ENCODE measurements at regions not wholly inside any gene's neighbourhood (a gene's known extent, or its start where the extent isn't known, plus 50 kb on each side); places are given as distances from the start of the nearest gene placed in this dataset.

GRCh38 chr1:72442262-72442661, 159.9 kb upstream of the NEGR1 start:
- Mint-ChIP-seq H3K36me3 (ENCODE audit: low read depth) (no peaks in the 10 kb centered on the region), H3K9me3 (no peaks in the 10 kb centered on the region), H3K27me3 (ENCODE audit: low read depth) (no peaks in the 10 kb centered on the region), H3K4me3 (no peak overlapping the region), H3K27ac (no peak overlapping the region), H3K4me1 (no peaks in the 10 kb centered on the region)
- TF ChIP-seq, protein P1, sequence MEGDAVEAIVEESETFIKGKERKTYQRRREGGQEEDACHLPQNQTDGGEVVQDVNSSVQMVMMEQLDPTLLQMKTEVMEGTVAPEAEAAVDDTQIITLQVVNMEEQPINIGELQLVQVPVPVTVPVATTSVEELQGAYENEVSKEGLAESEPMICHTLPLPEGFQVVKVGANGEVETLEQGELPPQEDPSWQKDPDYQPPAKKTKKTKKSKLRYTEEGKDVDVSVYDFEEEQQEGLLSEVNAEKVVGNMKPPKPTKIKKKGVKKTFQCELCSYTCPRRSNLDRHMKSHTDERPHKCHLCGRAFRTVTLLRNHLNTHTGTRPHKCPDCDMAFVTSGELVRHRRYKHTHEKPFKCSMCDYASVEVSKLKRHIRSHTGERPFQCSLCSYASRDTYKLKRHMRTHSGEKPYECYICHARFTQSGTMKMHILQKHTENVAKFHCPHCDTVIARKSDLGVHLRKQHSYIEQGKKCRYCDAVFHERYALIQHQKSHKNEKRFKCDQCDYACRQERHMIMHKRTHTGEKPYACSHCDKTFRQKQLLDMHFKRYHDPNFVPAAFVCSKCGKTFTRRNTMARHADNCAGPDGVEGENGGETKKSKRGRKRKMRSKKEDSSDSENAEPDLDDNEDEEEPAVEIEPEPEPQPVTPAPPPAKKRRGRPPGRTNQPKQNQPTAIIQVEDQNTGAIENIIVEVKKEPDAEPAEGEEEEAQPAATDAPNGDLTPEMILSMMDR (IDR thresholded peaks at IDR 0.05; ENCODE audit: unreplicated experiment in 3 of 3), result no peak

DNA sequence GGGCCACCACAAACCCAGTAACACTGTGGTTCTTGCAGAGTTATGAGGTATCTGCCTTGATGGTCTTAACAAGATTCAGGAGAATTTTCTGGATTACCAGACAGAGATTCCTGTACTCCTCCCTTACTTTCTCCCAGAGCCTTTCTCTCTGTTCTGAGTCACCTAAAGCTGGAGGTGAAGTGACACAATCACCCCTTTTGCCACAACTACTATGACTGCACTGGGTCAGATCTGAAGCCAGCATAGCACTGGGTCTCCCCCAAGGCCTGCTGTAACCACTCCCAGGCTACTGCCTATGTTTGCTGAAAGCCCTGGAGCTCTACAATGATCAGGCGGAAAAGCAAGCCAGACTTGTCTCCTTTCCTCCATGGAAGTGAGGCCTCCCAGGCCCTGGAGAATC, 156.7 kb upstream of the NEGR1 start:
- TF ChIP-seq, protein P1 (IDR thresholded peaks at IDR 0.05; ENCODE audit: unreplicated experiment in 3 of 3), result no peak
- Mint-ChIP-seq H3K4me3 (no peak overlapping the region), H3K9me3 (no peaks in the 10 kb centered on the region), H3K4me1 (no peaks in the 10 kb centered on the region), H3K27ac (no peak overlapping the region), H3K36me3 (ENCODE audit: low read depth) (no peaks in the 10 kb centered on the region), H3K27me3 (ENCODE audit: low read depth) (no peaks in the 10 kb centered on the region)

GRCh38 chr1:72438270-72438669, 155.9 kb upstream of the NEGR1 start:
- Mint-ChIP-seq H3K36me3 (ENCODE audit: low read depth) (no peaks in the 10 kb centered on the region), H3K4me3 (no peak overlapping the region), H3K4me1 (no peaks in the 10 kb centered on the region), H3K27me3 (ENCODE audit: low read depth) (no peaks in the 10 kb centered on the region), H3K9me3 (no peaks in the 10 kb centered on the region), H3K27ac (no peak overlapping the region)
- TF ChIP-seq, protein P1 (IDR thresholded peaks at IDR 0.05; ENCODE audit: unreplicated experiment in 3 of 3), result no peak

DNA sequence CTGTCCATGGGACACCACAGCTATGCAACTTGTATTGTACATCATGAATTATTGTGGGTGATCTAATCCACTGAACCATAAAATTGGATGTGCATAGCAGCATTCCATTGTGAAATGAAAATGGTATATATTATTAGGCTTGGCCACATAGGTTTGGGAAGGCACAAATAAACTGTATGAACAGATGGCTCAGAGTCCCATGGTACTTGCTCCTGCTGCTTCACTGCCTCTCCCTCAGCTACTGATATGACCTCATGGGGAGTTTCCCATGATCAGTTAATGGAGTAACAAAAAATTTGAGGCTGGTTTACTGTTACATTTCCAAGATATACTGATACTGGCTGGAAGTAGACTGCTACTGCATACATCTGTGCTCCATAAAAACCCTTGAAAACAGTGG, 152.7 kb upstream of the NEGR1 start:
- no peaks in the 10 kb centered on the region for H3K36me3 Mint-ChIP-seq (ENCODE audit: low read depth)
- H3K4me1 Mint-ChIP-seq, result no peaks in the 10 kb centered on the region
- H3K27me3 Mint-ChIP-seq (ENCODE audit: low read depth), result no peaks in the 10 kb centered on the region
- no peak overlapping the region for H3K4me3 Mint-ChIP-seq
- H3K9me3 Mint-ChIP-seq, result no peaks in the 10 kb centered on the region
- TF ChIP-seq, protein P1 (IDR thresholded peaks at IDR 0.05; ENCODE audit: unreplicated experiment in 3 of 3), result no peak
- no peak overlapping the region for H3K27ac Mint-ChIP-seq

- Mint-ChIP-seq H3K36me3 (ENCODE audit: low read depth) (no peaks in the 10 kb centered on the region), H3K27me3 (ENCODE audit: low read depth) (no peaks in the 10 kb centered on the region)
- TF ChIP-seq, protein P1 (IDR thresholded peaks at IDR 0.05; ENCODE audit: unreplicated experiment in 3 of 3), result no peak
Measured at GRCh38 chr1:72434070-72434469, 151.7 kb upstream of the NEGR1 start.

DNA sequence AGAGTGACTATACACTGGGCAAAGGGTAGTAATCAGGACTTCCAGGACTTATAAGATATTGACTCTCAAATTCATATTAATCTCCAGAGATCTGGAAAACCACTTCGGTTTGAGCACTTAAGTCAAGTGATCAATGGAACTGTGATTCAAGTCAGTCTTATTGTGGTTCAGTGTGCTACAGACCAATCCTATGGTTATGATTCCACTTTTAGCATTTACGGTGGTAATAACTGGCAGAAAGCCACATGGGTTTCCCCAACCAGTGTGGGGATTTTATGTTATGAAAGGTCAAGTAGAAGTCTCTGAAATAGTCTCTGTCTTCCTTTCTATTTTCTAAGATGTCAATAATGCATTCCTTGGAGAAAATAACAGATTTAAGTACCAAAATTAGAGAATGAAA, 151.3 kb upstream of the NEGR1 start:
- H3K27ac Mint-ChIP-seq, result no peak overlapping the region
- TF ChIP-seq, protein P1 (IDR thresholded peaks at IDR 0.05; ENCODE audit: unreplicated experiment in 3 of 3), result no peak
- no peaks in the 10 kb centered on the region for H3K36me3 Mint-ChIP-seq (ENCODE audit: low read depth)

More at GRCh38 chr1:72434070-72434469, 151.7 kb upstream of the NEGR1 start:
- H3K27ac Mint-ChIP-seq, result no peak overlapping the region
- H3K4me3 Mint-ChIP-seq, result no peak overlapping the region
- H3K4me1 Mint-ChIP-seq, result no peaks in the 10 kb centered on the region
- peaks cover under 1% of the 10 kb centered on the region for H3K9me3 Mint-ChIP-seq

More for the DNA sequence above, 151.3 kb upstream of the NEGR1 start:
- no peaks in the 10 kb centered on the region for H3K27me3 Mint-ChIP-seq (ENCODE audit: low read depth)
- H3K4me1 Mint-ChIP-seq, result no peaks in the 10 kb centered on the region
- peaks cover 3% of the 10 kb centered on the region for H3K9me3 Mint-ChIP-seq
- H3K4me3 Mint-ChIP-seq, result no peak overlapping the region

All from nephron (organoid).